Upper lobe of left lung (tissue), 6 donors: ENCODE measurements at regions not wholly inside any gene's neighbourhood (a gene's known extent, or its start where the extent isn't known, plus 50 kb on each side); places are given as distances from the start of the nearest gene placed in this dataset.

Experiments
- ATAC-seq, 2 donors: fragments of 200-7000 bp; cut with Tn5 transposase; one replicate each; pipeline ENCODE4 v1.9.1; 2022; ENCODE audit warnings: mild to moderate bottlenecking in 2 of 2, moderate library complexity in 2 of 2; ENCODE audit not compliant: low FRiP score in 2 of 2
- DNase-seq, 2 donors: peaks; one replicate each; pipeline ENCODE4 v3.0.0-alpha.2; 2019 to 2020
- H3K27ac ChIP-seq, 4 donors: fragments of 200-600 bp; sonication (generic); one replicate each; pipeline ENCODE4 v1.5.1; 2016 to 2019
- H3K27me3 ChIP-seq, 4 donors: fragments of 200-600 bp; sonication (generic); one replicate each; pipeline ENCODE4 v1.5.1; 2017 to 2019
- H3K36me3 ChIP-seq, 4 donors: fragments of 200-600 bp; sonication (generic); one replicate each; pipeline ENCODE4 v1.5.1; 2016 to 2019
- H3K4me1 ChIP-seq, 4 donors: fragments of 200-600 bp; sonication (generic); one replicate each; pipeline ENCODE4 v1.5.1; 2018 to 2019
- H3K4me3 ChIP-seq, 4 donors: fragments of 200-600 bp; sonication (generic); one replicate each; pipeline ENCODE4 v1.5.1; 2017 to 2019; ENCODE audit warnings: mild to moderate bottlenecking in 2 of 4, moderate library complexity in 1 of 4
- H3K9me3 ChIP-seq, 4 donors: fragments of 200-600 bp; sonication (generic); one replicate each; pipeline ENCODE4 v1.5.1; 2018 to 2019
- EP300 ChIP-seq, 4 donors: sonication (generic); formaldehyde crosslinking; IDR thresholded peaks; one replicate each; pipeline ENCODE4 v1.5.1; 2017; ENCODE audit warnings: antibody characterized with exemption in 4 of 4, control low read depth in 2 of 4
- POLR2A ChIP-seq, 4 donors: fragments of 450-650 bp; IDR thresholded peaks; one replicate each; pipeline ENCODE4 v1.5.1; 2016 to 2017; ENCODE audit warnings: antibody characterized with exemption in 4 of 4, mild to moderate bottlenecking in 2 of 4
- POLR2AphosphoS5 ChIP-seq, 2 donors: sonication (generic); formaldehyde crosslinking; IDR thresholded peaks; one replicate each; pipeline ENCODE4 v1.5.1; 2017; ENCODE audit warnings: antibody characterized with exemption in 2 of 2
- WGBS, 2 donors: methylation state at CpG; one replicate each; pipeline ENCODE4 v1.1.5; 2017 to 2018; 5-methylcytosine and 5-hydroxymethylcytosine counted together
- TF ChIP-seq, protein P1 (sequence below), 6 experiments: fragments of 450-650 bp in 4 of 6; fragments of 200-600 bp in 2 of 6; sonication (generic) in 2 of 6; IDR thresholded peaks; one replicate each; pipeline ENCODE4 v1.5.1; 2016 to 2019; ENCODE audit warnings: antibody characterized with exemption in 6 of 6
- donor health status: DM: no; HTN: no; CAD: no; lungs with moderate emphysema.
- donor health status: DM: no; HTN: yes; CAD: no; lungs with severe emphysema.

- Histone ChIP-seq H3K4me3 (no peak overlapping the region), H3K27ac (no peak overlapping the region), H3K27me3 (no peaks in the 10 kb centered on the region), H3K36me3 (no peaks in the 10 kb centered on the region), H3K9me3 (no peaks in the 10 kb centered on the region), H3K4me1 (no peaks in the 10 kb centered on the region)
- ATAC-seq, result no peak
- TF ChIP-seq, protein P1, sequence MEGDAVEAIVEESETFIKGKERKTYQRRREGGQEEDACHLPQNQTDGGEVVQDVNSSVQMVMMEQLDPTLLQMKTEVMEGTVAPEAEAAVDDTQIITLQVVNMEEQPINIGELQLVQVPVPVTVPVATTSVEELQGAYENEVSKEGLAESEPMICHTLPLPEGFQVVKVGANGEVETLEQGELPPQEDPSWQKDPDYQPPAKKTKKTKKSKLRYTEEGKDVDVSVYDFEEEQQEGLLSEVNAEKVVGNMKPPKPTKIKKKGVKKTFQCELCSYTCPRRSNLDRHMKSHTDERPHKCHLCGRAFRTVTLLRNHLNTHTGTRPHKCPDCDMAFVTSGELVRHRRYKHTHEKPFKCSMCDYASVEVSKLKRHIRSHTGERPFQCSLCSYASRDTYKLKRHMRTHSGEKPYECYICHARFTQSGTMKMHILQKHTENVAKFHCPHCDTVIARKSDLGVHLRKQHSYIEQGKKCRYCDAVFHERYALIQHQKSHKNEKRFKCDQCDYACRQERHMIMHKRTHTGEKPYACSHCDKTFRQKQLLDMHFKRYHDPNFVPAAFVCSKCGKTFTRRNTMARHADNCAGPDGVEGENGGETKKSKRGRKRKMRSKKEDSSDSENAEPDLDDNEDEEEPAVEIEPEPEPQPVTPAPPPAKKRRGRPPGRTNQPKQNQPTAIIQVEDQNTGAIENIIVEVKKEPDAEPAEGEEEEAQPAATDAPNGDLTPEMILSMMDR (IDR thresholded peaks at IDR 0.05), result no peak
- no peak for TF ChIP-seq POLR2AphosphoS5 (IDR thresholded peaks at IDR 0.05)
- TF ChIP-seq EP300 (IDR thresholded peaks at IDR 0.05), result no peak
- TF ChIP-seq POLR2A (IDR thresholded peaks at IDR 0.05), result no peak
- no peak for DNase-seq
- WGBS, 2 donors, result 71 to 74% methylated on average over 2 of the region's 2 CpGs
Measured at GRCh38 chr5:88450239-88450638, 181.6 kb upstream of the TMEM161B start.

DNA sequence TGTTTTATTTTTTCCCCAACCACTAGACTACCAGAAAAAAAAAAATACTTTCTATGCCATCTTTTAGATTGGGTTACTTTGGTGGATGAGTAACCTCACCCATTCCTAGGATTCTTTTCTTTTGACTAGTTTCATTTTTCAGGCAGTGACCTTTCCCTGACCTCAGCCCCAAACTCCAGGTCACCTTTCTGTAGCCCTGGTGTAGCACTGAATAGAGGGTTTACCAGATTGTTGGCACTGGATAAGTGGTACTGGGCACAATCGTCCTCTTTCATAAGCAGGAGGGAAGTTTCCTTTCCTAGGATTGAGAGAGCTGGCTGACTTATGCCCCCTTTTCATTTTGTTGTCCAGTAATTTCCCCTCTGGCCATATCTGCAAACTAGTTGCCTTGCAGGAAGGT, 169.4 kb upstream of the TMEM161B start:
- Histone ChIP-seq H3K4me3 (no peak overlapping the region), H3K27ac (no peak overlapping the region), H3K27me3 (no peaks in the 10 kb centered on the region), H3K4me1 (no peaks in the 10 kb centered on the region), H3K9me3 (no peaks in the 10 kb centered on the region), H3K36me3 (no peaks in the 10 kb centered on the region)
- TF ChIP-seq, protein P1 (IDR thresholded peaks at IDR 0.05), result no peak
- TF ChIP-seq POLR2A (IDR thresholded peaks at IDR 0.05) (no peak), EP300 (IDR thresholded peaks at IDR 0.05) (no peak), POLR2AphosphoS5 (IDR thresholded peaks at IDR 0.05) (no peak)
- no peak for DNase-seq
- WGBS, 2 donors, result 31 to 33% methylated on average over 1 of the region's 1 CpG
- ATAC-seq, result no peak

- Histone ChIP-seq H3K27me3 (no peaks in the 10 kb centered on the region), H3K27ac (no peak overlapping the region), H3K9me3 (no peaks in the 10 kb centered on the region), H3K36me3 (no peaks in the 10 kb centered on the region), H3K4me1 (no peaks in the 10 kb centered on the region), H3K4me3 (no peak overlapping the region)
- ATAC-seq, result no peak
- DNase-seq, result no peak
- no peak for TF ChIP-seq POLR2A (IDR thresholded peaks at IDR 0.05)
- TF ChIP-seq, protein P1 (IDR thresholded peaks at IDR 0.05), result no peak
- no peak for TF ChIP-seq POLR2AphosphoS5 (IDR thresholded peaks at IDR 0.05)
- no peak for TF ChIP-seq EP300 (IDR thresholded peaks at IDR 0.05)
- 92 to 98% methylated on average over 2 of the region's 2 CpGs for WGBS, 2 donors
Measured at GRCh38 chr5:88436290-88436689, 167.6 kb upstream of the TMEM161B start.

GRCh38 chr5:88428633-88429032, 160.0 kb upstream of the TMEM161B start:
- Histone ChIP-seq H3K27me3 (no peaks in the 10 kb centered on the region), H3K27ac (no peak overlapping the region), H3K9me3 (no peaks in the 10 kb centered on the region), H3K4me1 (no peaks in the 10 kb centered on the region), H3K36me3 (no peaks in the 10 kb centered on the region), H3K4me3 (no peak overlapping the region)
- 58 to 59% methylated on average over 1 of the region's 1 CpG for WGBS, 2 donors
- TF ChIP-seq POLR2A (IDR thresholded peaks at IDR 0.05) (no peak), EP300 (IDR thresholded peaks at IDR 0.05) (no peak), POLR2AphosphoS5 (IDR thresholded peaks at IDR 0.05) (no peak)
- TF ChIP-seq, protein P1 (IDR thresholded peaks at IDR 0.05), result no peak
- DNase-seq (no peak), ATAC-seq (no peak)

GRCh38 chr5:88426441-88426840, 157.8 kb upstream of the TMEM161B start:
- no peaks in the 10 kb centered on the region for H3K27me3 ChIP-seq
- no peaks in the 10 kb centered on the region for H3K36me3 ChIP-seq
- no peak overlapping the region for H3K27ac ChIP-seq
- TF ChIP-seq EP300 (IDR thresholded peaks at IDR 0.05), result no peak
- TF ChIP-seq POLR2A (IDR thresholded peaks at IDR 0.05), result no peak
- TF ChIP-seq POLR2AphosphoS5 (IDR thresholded peaks at IDR 0.05), result no peak
- TF ChIP-seq, protein P1 (IDR thresholded peaks at IDR 0.05), result no peak
- H3K4me3 ChIP-seq, result no peak overlapping the region
- no peaks in the 10 kb centered on the region for H3K9me3 ChIP-seq
- no peaks in the 10 kb centered on the region for H3K4me1 ChIP-seq
- no peak for DNase-seq
- ATAC-seq, result no peak
